IMR-90 (cell line): ENCODE measurements at regions not wholly inside any gene's neighbourhood (a gene's known extent, or its start where the extent isn't known, plus 50 kb on each side); places are given as distances from the start of the nearest gene placed in this dataset.
"Not testable (repeated sequence)": the region's sequence is repeated elsewhere in the genome, so short reads cannot be mapped to it uniquely, and the experiment has no call there.

Source experiments
- CTCF ChIP-seq: conservative IDR thresholded peaks from 2 replicates; pipeline ENCODE4 v1.5.1; 2012; ENCODE audit warnings: mild to moderate bottlenecking, low read depth, low read length, improper control_type of control experiment
- FOS ChIP-seq: fragments of 150-350 bp; IDR thresholded peaks from 2 replicates; pipeline ENCODE4 v1.6.1; 2016; ENCODE audit warnings: low read depth, low read length
- MAFK ChIP-seq: IDR thresholded peaks from 2 replicates; pipeline ENCODE4 v1.6.1; 2012; ENCODE audit warnings: low read depth, low read length, improper control_type of control experiment
- MXI1 ChIP-seq: IDR thresholded peaks from 2 replicates; pipeline ENCODE4 v1.6.1; 2012; ENCODE audit warnings: low read depth, mild to moderate bottlenecking, low read length, moderate library complexity, borderline replicate concordance
- POLR2A ChIP-seq: IDR thresholded peaks from 2 replicates; pipeline ENCODE4 v1.6.1; 2012; ENCODE audit warnings: mild to moderate bottlenecking, low read depth, low read length
- RFX5 ChIP-seq: IDR thresholded peaks from 2 replicates; pipeline ENCODE4 v1.8.0; 2012; ENCODE audit warnings: low read depth, mild to moderate bottlenecking, low read length, moderate library complexity
- SMC3 ChIP-seq: fragments of 150-350 bp; IDR thresholded peaks from 2 replicates; pipeline ENCODE4 v1.6.1; 2016; ENCODE audit warnings: low read depth, mild to moderate bottlenecking, antibody characterized with exemption, low read length, moderate library complexity
- TF ChIP-seq, protein P1 (sequence below): fragments of 150-350 bp; IDR thresholded peaks from 2 replicates; pipeline ENCODE4 v1.6.1; 2017; ENCODE audit warnings: mild to moderate bottlenecking, antibody characterized with exemption, low read length, low read depth
- TF ChIP-seq, protein P2 (sequence below): fragments of 150-350 bp; IDR thresholded peaks from 2 replicates; pipeline ENCODE4 v1.6.1; 2016; ENCODE audit warnings: low read depth, mild to moderate bottlenecking, low read length, moderate library complexity, borderline replicate concordance

- TF ChIP-seq POLR2A, RFX5, MAFK, CTCF, SMC3, MXI1, FOS: not testable (repeated sequence)
- TF ChIP-seq, protein P1, sequence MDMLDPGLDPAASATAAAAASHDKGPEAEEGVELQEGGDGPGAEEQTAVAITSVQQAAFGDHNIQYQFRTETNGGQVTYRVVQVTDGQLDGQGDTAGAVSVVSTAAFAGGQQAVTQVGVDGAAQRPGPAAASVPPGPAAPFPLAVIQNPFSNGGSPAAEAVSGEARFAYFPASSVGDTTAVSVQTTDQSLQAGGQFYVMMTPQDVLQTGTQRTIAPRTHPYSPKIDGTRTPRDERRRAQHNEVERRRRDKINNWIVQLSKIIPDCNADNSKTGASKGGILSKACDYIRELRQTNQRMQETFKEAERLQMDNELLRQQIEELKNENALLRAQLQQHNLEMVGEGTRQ: not testable (repeated sequence)
- TF ChIP-seq, protein P2, sequence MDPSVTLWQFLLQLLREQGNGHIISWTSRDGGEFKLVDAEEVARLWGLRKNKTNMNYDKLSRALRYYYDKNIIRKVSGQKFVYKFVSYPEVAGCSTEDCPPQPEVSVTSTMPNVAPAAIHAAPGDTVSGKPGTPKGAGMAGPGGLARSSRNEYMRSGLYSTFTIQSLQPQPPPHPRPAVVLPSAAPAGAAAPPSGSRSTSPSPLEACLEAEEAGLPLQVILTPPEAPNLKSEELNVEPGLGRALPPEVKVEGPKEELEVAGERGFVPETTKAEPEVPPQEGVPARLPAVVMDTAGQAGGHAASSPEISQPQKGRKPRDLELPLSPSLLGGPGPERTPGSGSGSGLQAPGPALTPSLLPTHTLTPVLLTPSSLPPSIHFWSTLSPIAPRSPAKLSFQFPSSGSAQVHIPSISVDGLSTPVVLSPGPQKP: not testable (repeated sequence)
Measured at GRCh38 chr1:70834365-70834764, 213.3 kb downstream of the PTGER3 start.
